GM23338 (cell line): ENCODE measurements at regions not wholly inside any gene's neighbourhood (a gene's known extent, or its start where the extent isn't known, plus 50 kb on each side); places are given as distances from the start of the nearest gene placed in this dataset.

ENCODE experiments used
- ATAC-seq: fragments of 200-7000 bp; cut with Tn5 transposase; 3 replicates; pipeline ENCODE4 v1.9.1; 2020
- DNase-seq: peaks from one replicate; pipeline ENCODE4 v3.0.0-alpha.2; 2015; ENCODE audit warnings: low spot score
- H2AFZ ChIP-seq: fragments of 200-600 bp; sonication (generic); 2 replicates; pipeline ENCODE4 v1.8.0; 2016; ENCODE audit warnings: antibody characterized with exemption, mild to moderate bottlenecking, moderate library complexity
- H3F3A ChIP-seq: fragments of 200-600 bp; sonication (generic); replicated peaks from 2 replicates; pipeline ENCODE4 v1.8.0; 2017; ENCODE audit warnings: antibody characterized with exemption, mixed run types, low read depth
- H3K27ac ChIP-seq: fragments of 200-600 bp; sonication (generic); 2 replicates; pipeline ENCODE4 v1.6.1; 2016; ENCODE audit warnings: low read depth
- H3K27me3 ChIP-seq: fragments of 200-600 bp; sonication (generic); 2 replicates; pipeline ENCODE4 v1.8.0; 2016; ENCODE audit warnings: mild to moderate bottlenecking, mixed run types, moderate library complexity; ENCODE audit not compliant: insufficient read depth
- H3K36me3 ChIP-seq: fragments of 200-600 bp; sonication (generic); 2 replicates; pipeline ENCODE4 v1.8.0; 2016; ENCODE audit warnings: mild to moderate bottlenecking; ENCODE audit not compliant: insufficient read depth
- H3K4me1 ChIP-seq: fragments of 200-600 bp; sonication (generic); 2 replicates; pipeline ENCODE4 v1.8.0; 2016; ENCODE audit warnings: mild to moderate bottlenecking, moderate library complexity; ENCODE audit not compliant: insufficient read depth
- H3K4me2 ChIP-seq: fragments of 200-600 bp; sonication (generic); 2 replicates; pipeline ENCODE4 v1.7.1; 2017; ENCODE audit warnings: mixed run types
- H3K4me3 ChIP-seq: fragments of 200-600 bp; sonication (generic); 2 replicates; pipeline ENCODE4 v1.6.1; 2016; ENCODE audit warnings: mixed run types
- H3K79me2 ChIP-seq: fragments of 200-600 bp; sonication (generic); replicated peaks from 2 replicates; pipeline ENCODE4 v1.8.0; 2017; ENCODE audit warnings: mild to moderate bottlenecking; ENCODE audit not compliant: insufficient read depth
- H3K9me2 ChIP-seq: fragments of 200-600 bp; sonication (generic); 2 replicates; pipeline ENCODE4 v1.8.0; 2017; ENCODE audit not compliant: insufficient read depth
- H4K20me1 ChIP-seq: fragments of 200-600 bp; sonication (generic); replicated peaks from 2 replicates; pipeline ENCODE4 v1.8.0; 2017; ENCODE audit warnings: mild to moderate bottlenecking; ENCODE audit not compliant: insufficient read depth
- H3K27ac Mint-ChIP-seq: 2 replicates; pipeline ENCODE4 v1.8.0; 2020; ENCODE audit warnings: inconsistent platforms, mild to moderate bottlenecking, moderate library complexity, mixed read lengths
- H3K27me3 Mint-ChIP-seq: 3 replicates; pipeline ENCODE4 v1.8.0; 2022; ENCODE audit warnings: low read depth, mild to moderate bottlenecking, moderate library complexity, mixed read lengths, inconsistent platforms; ENCODE audit not compliant: insufficient read depth, poor library complexity
- H3K36me3 Mint-ChIP-seq: 3 replicates; pipeline ENCODE4 v1.8.0; 2021; ENCODE audit warnings: low read depth, mild to moderate bottlenecking, inconsistent platforms, moderate library complexity, mixed read lengths
- H3K4me1 Mint-ChIP-seq: 3 replicates; pipeline ENCODE4 v1.8.0; 2020; ENCODE audit warnings: mild to moderate bottlenecking, inconsistent platforms, mixed read lengths
- H3K4me3 Mint-ChIP-seq: 3 replicates; pipeline ENCODE4 v1.8.0; 2021; ENCODE audit warnings: moderate library complexity, mild to moderate bottlenecking, inconsistent platforms, mixed read lengths
- H3K9me3 Mint-ChIP-seq: 3 replicates; pipeline ENCODE4 v1.8.0; 2020; ENCODE audit warnings: moderate library complexity, mild to moderate bottlenecking, inconsistent platforms, mixed read lengths
- CREB1 ChIP-seq: fragments of 250-450 bp; sonication (Bioruptor Pico); IDR thresholded peaks from 2 replicates; pipeline ENCODE4 v1.5.0; 2020; ENCODE audit warnings: low read depth, mild to moderate bottlenecking, moderate library complexity
- CTCF ChIP-seq, 2 experiments: fragments of 200-600 bp in 1 of 2; sonication (generic) in 1 of 2; conservative IDR thresholded peaks; 2 replicates each; pipeline versions ENCODE4 v1.5.1 to v1.6.1; 2016 to 2017; ENCODE audit warnings: antibody characterized with exemption in 2 of 2, low read depth in 2 of 2, mild to moderate bottlenecking in 2 of 2, moderate library complexity in 1 of 2
- EZH2phosphoT487 ChIP-seq: fragments of 200-600 bp; sonication (generic); IDR thresholded peaks from one replicate; pipeline ENCODE4 v1.8.1; 2018; ENCODE audit warnings: antibody characterized with exemption; ENCODE audit not compliant: unreplicated experiment
- JUNB ChIP-seq: IDR thresholded peaks from one replicate; pipeline ENCODE4 v1.6.1; 2016; ENCODE audit warnings: antibody characterized with exemption; ENCODE audit not compliant: unreplicated experiment
- NANOG ChIP-seq: IDR thresholded peaks from 2 replicates; pipeline ENCODE4 v1.6.1; 2016; ENCODE audit warnings: antibody characterized with exemption, borderline replicate concordance
- STAT1 ChIP-seq: IDR thresholded peaks from one replicate; pipeline ENCODE4 v1.6.1; 2016; ENCODE audit warnings: antibody characterized with exemption; ENCODE audit not compliant: unreplicated experiment
- ZNF114 ChIP-seq: fragments of 250-450 bp; sonication (Bioruptor Pico); IDR thresholded peaks from 2 replicates; pipeline ENCODE4 v1.5.0; 2020; ENCODE audit warnings: mild to moderate bottlenecking, moderate library complexity
- ZNF331 ChIP-seq: fragments of 250-450 bp; sonication (Bioruptor Pico); IDR thresholded peaks from 2 replicates; pipeline ENCODE4 v1.5.0; 2020; ENCODE audit warnings: low read depth, mild to moderate bottlenecking, moderate library complexity
- ZNF462 ChIP-seq: fragments of 250-450 bp; sonication (Bioruptor Pico); IDR thresholded peaks from 2 replicates; pipeline ENCODE4 v1.5.0; 2020; ENCODE audit warnings: mild to moderate bottlenecking, moderate library complexity

- no peak overlapping the region for H3K27ac Mint-ChIP-seq
- Histone ChIP-seq H2AFZ (peak overlapping the region; percentile 19; the same call in 1 of the 2 replicates), H3K79me2 (no peaks in the 10 kb centered on the region), H3K27ac (no peak overlapping the region), H3K4me3 (no peak overlapping the region), H3K4me2 (no peak overlapping the region), H4K20me1 (no peaks in the 10 kb centered on the region), H3K9me2 (no peaks in the 10 kb centered on the region; the same call in 1 of the 2 replicates), H3K36me3 (no peaks in the 10 kb centered on the region), H3K4me1 (no peaks in the 10 kb centered on the region), H3K27me3 (no peaks in the 10 kb centered on the region), H3F3A (no peaks in the 10 kb centered on the region)
- no peaks in the 10 kb centered on the region for H3K36me3 Mint-ChIP-seq
- H3K9me3 Mint-ChIP-seq: 0 out of 3 replicates have a peak, but pooled peaks cover 3% of the 10 kb centered on the region
- ATAC-seq: no peak
- no peaks in the 10 kb centered on the region for H3K27me3 Mint-ChIP-seq
- no peaks in the 10 kb centered on the region for H3K4me1 Mint-ChIP-seq
- no peak for DNase-seq
- H3K4me3 Mint-ChIP-seq: no peak overlapping the region
- no peak for TF ChIP-seq CREB1 (CRISPR knock-in tag)
- no peak for TF ChIP-seq STAT1
- no peak for TF ChIP-seq ZNF114 (CRISPR knock-in tag)
- no peak for TF ChIP-seq JUNB
- TF ChIP-seq EZH2phosphoT487: no peak
- TF ChIP-seq ZNF462 (CRISPR knock-in tag): no peak
- TF ChIP-seq ZNF331 (CRISPR knock-in tag): no peak
- TF ChIP-seq NANOG: no peak
- TF ChIP-seq CTCF (conservative IDR thresholded peaks at IDR 0.05; ENCODE audit: low read depth in 2 of 2): no peak
These were observed 564.9 kb upstream of the TUSC1 start for GRCh38 chr9:26243029-26243697.
